SK-N-SH (cell line): ENCODE measurements at regions not wholly inside any gene's neighbourhood (a gene's known extent, or its start where the extent isn't known, plus 50 kb on each side); places are given as distances from the start of the nearest gene placed in this dataset.

ENCODE experiments used
- CTCF ChIP-seq: fragments of 200-600 bp; sonication (generic); IDR thresholded peaks from 2 replicates; pipeline ENCODE4 v1.6.1; 2017; ENCODE audit warnings: antibody characterized with exemption, mild to moderate bottlenecking, moderate library complexity
- EZH2phosphoT487 ChIP-seq: fragments of 200-600 bp; sonication (generic); IDR thresholded peaks from 2 replicates; pipeline ENCODE4 v1.6.1; 2017; ENCODE audit warnings: low read depth, mixed run types, mild to moderate bottlenecking, antibody characterized with exemption, moderate library complexity, borderline replicate concordance

DNA sequence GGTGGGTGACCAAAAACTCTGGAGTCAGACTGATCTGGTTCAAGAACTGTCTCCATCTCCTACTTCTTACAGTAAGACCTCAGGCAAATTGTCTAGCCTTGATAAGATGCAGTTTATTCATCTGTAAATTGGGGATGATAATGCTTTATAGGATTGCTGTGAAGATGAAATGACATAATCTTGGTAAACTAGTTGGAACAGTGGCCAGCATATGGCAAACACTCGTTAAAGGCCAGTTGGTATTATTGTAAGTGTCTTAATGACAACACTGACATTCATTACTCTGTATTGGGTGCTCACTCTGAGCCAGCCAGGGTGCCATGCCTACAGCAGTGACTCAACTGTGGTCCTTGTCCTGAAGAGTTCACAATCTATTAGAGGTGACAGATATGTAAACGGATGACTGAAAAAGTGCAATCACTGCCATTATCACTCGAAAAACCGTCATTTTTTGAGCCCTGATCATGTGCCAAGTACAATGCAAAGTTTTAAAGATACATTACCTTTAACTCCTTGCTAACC, 84.9 kb upstream of the HSPA9 start:
- TF ChIP-seq EZH2phosphoT487, result no peak
- no peak for TF ChIP-seq CTCF
